ENCODE measurements at regions not wholly inside any gene's neighbourhood (a gene's known extent, or its start where the extent isn't known, plus 50 kb on each side); places are given as distances from the start of the nearest gene placed in this dataset.

GRCh38 chr18:70762812-70763211 is 474.0 kb downstream of the SOCS6 start:
- no peak overlapping the region for H3K4me3 ChIP-seq (ENCODE audit: low read depth, low read length)
- no peak for DNase-seq (ENCODE audit: low read depth)
- no peak for TF ChIP-seq CTCF (IDR thresholded peaks at IDR 0.05; ENCODE audit: insufficient read depth, low read depth, low read length, missing control alignments)

GRCh38 chr18:70758780-70759179 is 469.9 kb downstream of the SOCS6 start:
- no peak for TF ChIP-seq CTCF (IDR thresholded peaks at IDR 0.05; ENCODE audit: insufficient read depth, low read depth, low read length, missing control alignments)

GRCh38 chr18:70754486-70754885 is 465.6 kb downstream of the SOCS6 start:
- no peak for DNase-seq (ENCODE audit: low read depth)
- no peak overlapping the region for H3K4me3 ChIP-seq (ENCODE audit: low read depth, low read length)
- no peak for TF ChIP-seq CTCF (IDR thresholded peaks at IDR 0.05; ENCODE audit: insufficient read depth, low read depth, low read length, missing control alignments)

More at GRCh38 chr18:70758780-70759179, 469.9 kb downstream of the SOCS6 start:
- DNase-seq (ENCODE audit: low read depth) = no peak
- H3K4me3 ChIP-seq (ENCODE audit: low read depth, low read length) = no peak overlapping the region

GRCh38 chr18:70732916-70733315 is 444.1 kb downstream of the SOCS6 start:
- no peak overlapping the region for H3K4me3 ChIP-seq (ENCODE audit: low read depth, low read length)
- no peak for TF ChIP-seq CTCF (IDR thresholded peaks at IDR 0.05; ENCODE audit: insufficient read depth, low read depth, low read length, missing control alignments)
- no peak for DNase-seq (ENCODE audit: low read depth)

- DNase-seq (ENCODE audit: low read depth) = no peak
- H3K4me3 ChIP-seq (ENCODE audit: low read depth, low read length) = no peak overlapping the region
- TF ChIP-seq CTCF (IDR thresholded peaks at IDR 0.05; ENCODE audit: insufficient read depth, low read depth, low read length, missing control alignments) = no peak
Observed at GRCh38 chr18:70732188-70732587, 443.3 kb downstream of the SOCS6 start.

- no peak overlapping the region for H3K4me3 ChIP-seq (ENCODE audit: low read depth, low read length)
- DNase-seq (ENCODE audit: low read depth) = peak; percentile 8
- TF ChIP-seq CTCF (IDR thresholded peaks at IDR 0.05; ENCODE audit: insufficient read depth, low read depth, low read length, missing control alignments) = no peak
Observed at GRCh38 chr18:70720607-70721006, 431.8 kb downstream of the SOCS6 start.

- no peak overlapping the region for H3K4me3 ChIP-seq (ENCODE audit: low read depth, low read length)
- no peak for DNase-seq (ENCODE audit: low read depth)
- no peak for TF ChIP-seq CTCF (IDR thresholded peaks at IDR 0.05; ENCODE audit: insufficient read depth, low read depth, low read length, missing control alignments)
Observed at GRCh38 chr18:70709720-70710119, 420.9 kb downstream of the SOCS6 start.

Measured in GM12865 (cell line).